HG03571 (cell line): ENCODE measurements at regions not wholly inside any gene's neighbourhood (a gene's known extent, or its start where the extent isn't known, plus 50 kb on each side); places are given as distances from the start of the nearest gene placed in this dataset.

Source experiments
- ATAC-seq: cut with Tn5 transposase; IDR thresholded peaks from one replicate; pipeline ENCODE4 v1.9.1; 2021; ENCODE audit not compliant: unreplicated experiment

DNA sequence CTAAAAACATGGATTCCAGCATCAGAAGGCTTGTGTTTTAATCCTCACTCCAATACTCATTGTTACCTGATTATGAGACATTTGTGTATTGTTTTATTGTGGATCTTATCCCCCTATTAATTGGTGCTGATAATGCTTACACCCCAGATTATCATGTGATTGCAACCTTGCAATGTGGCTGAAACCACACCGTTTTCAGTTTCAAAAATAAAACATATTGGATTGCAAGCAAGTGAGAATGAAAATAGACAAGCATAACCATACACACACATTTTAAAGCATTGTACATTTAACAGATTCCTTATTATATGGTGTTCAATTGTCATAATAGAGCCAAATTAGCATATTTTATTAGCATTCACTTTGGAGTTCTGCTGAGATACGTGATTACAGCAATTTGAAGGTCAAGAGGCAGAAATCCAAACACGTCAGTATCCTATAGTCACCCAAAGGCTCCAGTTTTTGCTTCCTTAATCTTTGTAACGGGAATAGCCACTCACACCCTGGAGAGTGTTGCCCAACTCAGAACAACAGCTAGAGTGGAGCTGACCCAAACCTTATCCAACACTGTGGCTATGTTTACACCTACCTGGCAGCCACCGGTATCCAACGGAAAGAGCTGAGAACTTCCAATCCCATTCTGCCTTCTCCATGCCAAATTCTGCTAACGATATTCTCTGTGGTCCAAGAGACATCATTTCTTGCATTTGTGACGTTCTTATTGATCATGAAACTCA is 317.1 kb upstream of the KLF6 start:
- no peak for ATAC-seq

DNA sequence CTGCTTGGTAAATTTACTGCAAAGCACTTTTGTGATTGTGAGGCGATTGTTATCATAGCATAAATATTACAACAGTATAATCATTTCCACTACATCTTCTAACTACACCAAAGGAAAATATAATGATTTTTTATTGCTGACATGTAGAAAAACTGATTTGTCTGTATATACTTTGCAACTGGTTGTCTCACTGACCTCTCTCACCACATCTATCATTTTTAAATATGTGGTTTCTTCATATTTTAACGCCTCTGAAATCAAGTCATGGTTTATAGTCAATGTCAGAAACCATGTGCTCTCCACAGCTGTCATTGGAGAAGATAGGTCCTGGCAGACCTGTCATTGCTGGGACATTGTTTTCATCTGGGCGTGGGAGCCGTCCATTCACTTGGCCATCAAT is 315.4 kb upstream of the KLF6 start:
- ATAC-seq, result no peak

- no peak for ATAC-seq
These were observed 314.2 kb upstream of the KLF6 start for GRCh38 chr10:4099202-4099601.

DNA sequence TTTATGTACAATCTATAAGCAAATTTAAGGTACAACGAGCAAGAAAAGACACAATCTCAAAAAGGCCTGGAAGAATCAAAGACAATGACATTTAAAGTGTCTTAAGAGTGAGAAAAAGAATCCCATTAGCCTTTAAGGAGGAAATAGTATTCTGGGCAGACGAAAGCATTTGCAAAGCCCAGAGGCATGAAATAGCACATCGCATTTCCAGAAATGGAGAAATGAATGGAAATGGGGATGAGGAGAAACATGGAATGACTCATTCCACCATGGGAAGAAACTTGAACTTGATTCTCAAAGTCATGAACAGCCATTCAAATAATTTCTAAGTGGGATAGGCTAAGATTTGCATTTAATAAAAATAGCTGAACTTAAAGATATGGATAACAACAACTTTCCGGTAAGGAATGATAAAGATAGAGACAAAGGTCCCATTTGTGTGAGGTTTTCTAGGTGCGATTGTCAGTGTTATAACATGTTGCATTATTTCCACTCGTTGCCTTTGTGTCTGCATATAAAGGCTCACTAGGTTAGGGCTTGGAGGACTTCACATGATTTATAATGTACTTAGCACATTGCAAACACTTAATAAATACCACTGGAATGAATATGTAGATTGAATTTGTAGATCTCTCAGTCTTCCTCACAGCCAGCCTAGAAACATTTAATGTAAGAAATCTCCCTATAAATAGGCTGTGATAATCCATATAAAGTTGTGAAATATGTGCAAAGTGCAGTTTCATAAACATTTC is 310.3 kb upstream of the KLF6 start:
- ATAC-seq, result no peak

GRCh38 chr10:4094751-4095150 is 309.7 kb upstream of the KLF6 start:
- ATAC-seq, result no peak

- no peak for ATAC-seq
These were observed 308.4 kb upstream of the KLF6 start for GRCh38 chr10:4093438-4093837.

GRCh38 chr10:4088354-4089066 is 303.5 kb upstream of the KLF6 start:
- no peak for ATAC-seq

GRCh38 chr10:4086131-4086898 is 301.3 kb upstream of the KLF6 start:
- ATAC-seq, result no peak

- no peak for ATAC-seq
These were observed 298.5 kb upstream of the KLF6 start for GRCh38 chr10:4083509-4084003.

DNA sequence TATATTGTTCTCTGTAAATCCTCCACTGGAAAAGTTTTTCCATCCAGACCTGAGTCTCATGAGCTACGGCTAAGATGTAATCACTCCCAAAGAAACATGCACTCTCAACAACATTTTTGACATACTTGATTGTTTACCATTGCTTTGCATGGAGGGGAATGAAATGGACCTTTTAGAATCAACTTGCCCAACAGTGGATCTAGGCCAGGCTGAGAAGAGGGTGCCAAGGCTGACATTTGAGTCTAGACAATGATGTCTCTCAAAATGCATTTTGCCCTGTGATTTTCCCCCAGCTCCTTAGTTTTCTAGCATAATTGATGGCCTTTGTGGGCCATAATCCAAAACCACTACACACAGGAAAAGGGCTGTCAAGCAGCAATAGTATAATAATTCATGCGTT is 297.9 kb upstream of the KLF6 start:
- no peak for ATAC-seq

- ATAC-seq, result no peak
These were observed 296.7 kb upstream of the KLF6 start for GRCh38 chr10:4081685-4082111.

DNA sequence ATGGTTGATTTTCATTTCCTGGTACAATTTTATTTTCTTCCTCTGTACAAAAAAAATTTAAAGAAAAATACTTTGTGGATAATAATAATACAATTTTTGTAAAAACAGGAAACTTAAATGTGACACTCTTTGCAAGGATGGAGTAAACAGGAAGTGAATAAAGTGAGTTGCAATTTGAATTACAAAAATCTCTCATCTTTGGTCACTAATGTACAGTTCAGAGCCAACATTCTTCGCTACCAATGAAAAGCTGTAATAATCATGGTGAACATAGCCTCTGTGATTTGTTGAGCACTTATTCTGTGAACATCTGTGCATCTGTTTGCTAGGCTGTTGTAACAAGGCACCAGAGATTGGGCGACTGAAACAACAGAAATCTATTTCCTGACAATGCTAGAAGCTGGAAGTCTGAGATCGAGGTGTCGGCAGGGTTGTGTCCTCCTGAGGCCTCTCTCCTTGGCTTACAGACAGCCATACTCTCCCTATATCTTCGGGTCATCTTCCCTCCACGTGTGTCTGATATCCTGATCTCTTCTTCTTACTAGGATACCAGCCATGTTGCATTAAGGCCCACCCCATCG is 295.3 kb upstream of the KLF6 start:
- no peak for ATAC-seq

DNA sequence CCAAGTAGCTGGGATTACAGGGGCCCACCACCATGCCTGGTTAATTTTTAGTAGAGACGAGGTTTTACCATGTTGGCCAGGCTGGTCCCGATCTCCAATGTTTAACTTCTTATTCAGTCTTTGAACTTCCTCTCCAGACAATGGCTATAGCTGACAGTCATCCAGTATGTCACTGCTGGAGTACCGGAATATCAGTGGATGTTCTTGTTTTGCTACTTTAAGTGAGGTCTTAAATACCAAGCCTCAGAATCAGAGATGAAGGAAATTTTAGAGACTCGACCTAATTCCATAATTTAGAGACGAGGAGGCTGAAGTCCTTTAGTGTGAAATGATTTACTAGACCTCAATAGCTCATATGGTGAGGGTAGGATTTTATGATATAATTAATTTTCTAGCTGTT is 294.8 kb upstream of the KLF6 start:
- no peak for ATAC-seq

DNA sequence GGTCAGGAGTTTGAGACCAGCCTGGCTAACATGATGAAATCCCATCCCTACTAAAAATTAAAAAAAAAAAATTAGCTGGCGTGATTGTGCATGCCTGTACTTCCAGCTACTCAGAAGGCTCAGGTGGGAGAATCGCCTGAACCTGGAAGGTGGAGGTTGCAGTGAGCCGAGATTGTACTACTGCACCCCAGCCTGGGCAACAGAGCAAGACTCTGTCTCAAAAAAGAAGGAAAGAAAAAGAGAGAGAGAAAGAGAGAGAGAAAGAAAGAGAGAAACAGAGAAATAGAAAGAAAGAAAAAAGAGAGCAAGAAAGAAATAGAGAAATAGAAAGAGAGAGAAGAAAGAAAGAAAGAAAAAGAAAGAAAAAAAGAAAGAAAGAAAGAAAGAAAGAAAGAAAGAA is 292.8 kb upstream of the KLF6 start:
- ATAC-seq, result no peak

- no peak for ATAC-seq
These were observed 292.0 kb upstream of the KLF6 start for GRCh38 chr10:4076983-4077382.

GRCh38 chr10:4075443-4075842 is 290.4 kb upstream of the KLF6 start:
- ATAC-seq, result no peak

- no peak for ATAC-seq
These were observed 289.8 kb upstream of the KLF6 start for GRCh38 chr10:4074545-4075407.

DNA sequence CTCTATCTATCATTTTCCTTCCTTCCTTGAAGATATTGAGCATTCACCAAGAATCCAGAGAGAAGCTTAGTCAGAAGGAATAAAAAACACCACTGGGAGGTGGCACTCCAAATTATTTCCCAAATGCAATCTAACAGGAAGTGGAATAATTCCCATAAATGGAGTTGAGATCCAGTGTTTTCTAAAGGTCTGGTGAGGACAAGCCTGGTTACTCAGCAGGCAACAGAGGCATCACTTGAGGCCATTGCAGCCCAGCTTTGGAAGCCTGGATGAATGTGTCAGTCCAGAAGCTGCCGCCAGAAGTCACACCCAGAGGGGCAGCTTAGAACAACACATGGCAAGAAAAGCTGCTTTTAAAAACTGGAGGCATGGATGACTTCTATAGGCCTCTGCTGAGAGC is 288.9 kb upstream of the KLF6 start:
- no peak for ATAC-seq

DNA sequence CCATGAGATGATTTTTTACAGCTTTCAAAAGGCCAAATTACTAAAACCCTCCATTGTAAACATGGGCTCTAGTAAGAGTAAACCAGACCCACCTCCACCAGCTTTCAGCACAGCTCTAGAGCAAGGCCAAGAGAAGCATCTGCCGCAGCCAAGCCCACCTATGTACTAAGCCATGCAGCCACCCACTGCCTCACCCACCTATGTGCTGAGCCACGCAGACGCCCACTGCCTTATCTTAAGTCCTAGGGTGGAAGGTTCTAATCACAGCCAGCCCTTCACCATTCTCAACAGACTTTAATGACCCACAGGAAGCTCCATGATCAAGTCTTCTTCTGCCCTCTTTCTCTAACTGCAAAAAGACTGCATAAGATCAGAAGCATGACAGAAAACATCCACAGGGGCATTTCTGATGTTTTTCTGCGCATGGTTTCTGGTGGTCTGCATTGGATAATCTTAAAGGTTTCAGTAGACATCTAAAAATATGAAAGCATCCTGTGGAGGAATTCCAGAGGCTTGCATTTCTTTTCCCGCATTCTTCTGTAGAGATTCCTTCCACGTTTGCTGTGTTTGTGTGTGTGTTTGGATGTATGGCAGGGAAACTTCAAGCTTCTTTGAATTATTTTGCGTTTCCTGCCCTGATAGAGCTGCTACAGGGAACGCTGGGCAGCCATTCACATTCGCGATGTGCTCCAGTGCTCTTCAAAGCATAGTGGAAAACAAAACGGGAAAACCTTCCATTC is 286.1 kb upstream of the KLF6 start:
- no peak for ATAC-seq
